Endothelial cell of umbilical vein (primary cell): ENCODE measurements at regions not wholly inside any gene's neighbourhood (a gene's known extent, or its start where the extent isn't known, plus 50 kb on each side); places are given as distances from the start of the nearest gene placed in this dataset.

Experiments used
- BruUV-seq: library from RNA; stranded (reverse); fragments of 400-500 nt; replicated peaks from 2 replicates; lab custom pipeline; 2021; lab: Mats Ljungman, UMichigan
- CTCF ChIA-PET: fragments of 300-600, 350-600 bp; sonication (Branson Sonifier 250); formaldehyde crosslinking; loops from one replicate; lab custom pipeline; 2021; ENCODE audit warnings: antibody characterized with exemption, inconsistent platforms; lab: Charles Lee
- POLR2A ChIA-PET: fragments of 300-600, 350-600 bp; sonication (Branson Sonifier 250); formaldehyde crosslinking; loops from one replicate; lab custom pipeline; 2021; ENCODE audit warnings: antibody characterized with exemption, inconsistent platforms; lab: Charles Lee
- DNase-seq: peaks from one replicate; pipeline ENCODE4 v3.0.0-alpha.2; 2011; ENCODE audit warnings: low read depth, low spot score
- FAIRE-seq: peaks from 2 replicates; lab custom pipeline; 2011; peaks lifted over from hg19 to GRCh38; lab: Jason Lieb, UNC
- H2AFZ ChIP-seq: 2 replicates; pipeline ENCODE4 v1.6.0; 2012; ENCODE audit warnings: low read depth, low read length, control low read depth, inconsistent platforms
- H3K27ac ChIP-seq: 2 replicates; pipeline ENCODE4 v1.5.1; 2011; ENCODE audit warnings: low read depth, mild to moderate bottlenecking, control low read depth, low read length, moderate library complexity; ENCODE audit not compliant: insufficient read depth
- H3K27me3 ChIP-seq, 2 experiments: 2 replicates each; pipeline versions ENCODE4 v1.6.0 to v1.6.1; 2011; ENCODE audit warnings: low read length in 2 of 2, mixed read lengths in 1 of 2; ENCODE audit not compliant: control insufficient read depth in 2 of 2, insufficient read depth in 2 of 2
- H3K36me3 ChIP-seq, 2 experiments: 2 replicates in 1 of 2; 3 replicates in 1 of 2; pipeline ENCODE4 v1.5.1; 2011; ENCODE audit warnings: low read length in 2 of 2, mild to moderate bottlenecking in 1 of 2, moderate library complexity in 1 of 2; ENCODE audit not compliant: control insufficient read depth in 2 of 2, insufficient read depth in 2 of 2; ENCODE audit errors: extremely low read depth in 1 of 2
- H3K4me1 ChIP-seq: 3 replicates; pipeline ENCODE4 v1.5.1; 2011; ENCODE audit warnings: mild to moderate bottlenecking, low read length; ENCODE audit not compliant: control insufficient read depth, insufficient read depth; ENCODE audit errors: extremely low read depth
- H3K4me2 ChIP-seq: 2 replicates; pipeline ENCODE4 v1.6.1; 2011; ENCODE audit warnings: low read length, control low read depth, mixed read lengths; ENCODE audit not compliant: insufficient read depth
- H3K4me3 ChIP-seq, 3 experiments: fragments of 200-600 bp in 1 of 3; sonication (generic), shearing (Covaris generic) in 1 of 3; replicated peaks in 1 of 3; 2 replicates each; pipeline ENCODE4 v1.5.1; 2011 to 2016; ENCODE audit warnings: control low read depth in 3 of 3, low read length in 3 of 3, mild to moderate bottlenecking in 2 of 3, inconsistent platforms in 1 of 3, low read depth in 1 of 3, moderate library complexity in 1 of 3; ENCODE audit not compliant: insufficient read depth in 1 of 3
- H3K79me2 ChIP-seq: 2 replicates; pipeline ENCODE4 v1.6.0; 2012; ENCODE audit warnings: low read length, inconsistent platforms; ENCODE audit not compliant: control insufficient read depth, insufficient read depth
- H3K9ac ChIP-seq: replicated peaks from 2 replicates; pipeline ENCODE3; 2011; ENCODE audit warnings: low read length, control low read depth; ENCODE audit not compliant: insufficient read depth; ENCODE audit errors: extremely low read depth
- H3K9me1 ChIP-seq: replicated peaks from 3 replicates; pipeline ENCODE4 v1.6.0; 2011; ENCODE audit warnings: mild to moderate bottlenecking, low read length; ENCODE audit not compliant: control insufficient read depth, insufficient read depth; ENCODE audit errors: extremely low read depth
- H3K9me3 ChIP-seq: replicated peaks from 2 replicates; pipeline ENCODE4 v1.5.1; 2012; ENCODE audit warnings: low read length, inconsistent platforms; ENCODE audit not compliant: control insufficient read depth, insufficient read depth
- H4K20me1 ChIP-seq: replicated peaks from 2 replicates; pipeline ENCODE3; 2011; ENCODE audit warnings: mild to moderate bottlenecking, low read length; ENCODE audit not compliant: control insufficient read depth, insufficient read depth; ENCODE audit errors: extremely low read depth
- FOS ChIP-seq: IDR thresholded peaks from 2 replicates; pipeline ENCODE4 v1.6.1; 2011; ENCODE audit warnings: mild to moderate bottlenecking, low read length, moderate library complexity, borderline replicate concordance; ENCODE audit not compliant: insufficient read depth
- JUN ChIP-seq: IDR thresholded peaks from 2 replicates; pipeline ENCODE4 v1.6.1; 2011; ENCODE audit warnings: borderline replicate concordance, low read depth; ENCODE audit not compliant: insufficient read length, insufficient read depth
- MYC ChIP-seq: IDR thresholded peaks from one replicate; pipeline ENCODE4 v1.6.1; 2011; ENCODE audit warnings: mild to moderate bottlenecking, low read depth, low read length
- POLR2A ChIP-seq: IDR thresholded peaks from 2 replicates; pipeline ENCODE4 v1.6.1; 2012; ENCODE audit warnings: low read depth, mild to moderate bottlenecking, control low read depth, low read length
- POLR2AphosphoS5 ChIP-seq: IDR thresholded peaks from 2 replicates; pipeline ENCODE4 v1.6.1; 2012; ENCODE audit warnings: low read depth, mild to moderate bottlenecking, control low read depth, low read length, moderate library complexity; ENCODE audit not compliant: insufficient read depth
- dilution Hi-C: fragments of 300-500 bp; cut with MboI; formaldehyde crosslinking; loops from one replicate; pipeline ENCODE4 v1.15.0; 2019; ENCODE audit warnings: low sequenced_read_pairs; ENCODE audit not compliant: extremely low pct_ligation_motif_present
- intact Hi-C: fragments of 100-400 bp; cut with micrococcal nuclease; formaldehyde crosslinking; loops from one replicate; pipeline ENCODE4 v1.10.0; 2022

GRCh38 chr1:47575855-47576757, 138.3 kb downstream of the FOXD2 start:
- DNase-seq, result no peak
- Histone ChIP-seq H3K4me2 (no peak overlapping the region), H3K27ac (no peak overlapping the region), H3K36me3 (no peaks in the 10 kb centered on the region), H3K4me1 (no peaks in the 10 kb centered on the region), H3K9ac (no peak overlapping the region), H3K9me3 (no peaks in the 10 kb centered on the region), H4K20me1 (no peaks in the 10 kb centered on the region), H3K9me1 (no peaks in the 10 kb centered on the region), H3K4me3 (no peak overlapping the region), H3K79me2 (no peaks in the 10 kb centered on the region), H3K27me3 (no peaks in the 10 kb centered on the region), H2AFZ (no peak overlapping the region)
- no TSS peak for BruUV-seq
- dilution Hi-C loops (no loop called here), intact Hi-C loops (no loop called here)
- FAIRE-seq, result no peak
- ChIA-PET CTCF (no interaction called here), POLR2A (no interaction called here)
- TF ChIP-seq POLR2AphosphoS5 (no peak), JUN (no peak)

- intact Hi-C loops (no loop called here), dilution Hi-C loops (no loop called here)
- Histone ChIP-seq H3K36me3 (no peaks in the 10 kb centered on the region), H3K9me1 (no peaks in the 10 kb centered on the region), H3K79me2 (no peaks in the 10 kb centered on the region), H4K20me1 (no peaks in the 10 kb centered on the region), H3K9me3 (no peaks in the 10 kb centered on the region), H3K27me3 (peaks cover 0 to under 1% of the 10 kb centered on the region in 2 experiments), H3K4me3 (no peak overlapping the region), H2AFZ (no peak overlapping the region), H3K4me2 (no peak overlapping the region), H3K27ac (no peak overlapping the region), H3K9ac (no peak overlapping the region), H3K4me1 (no peaks in the 10 kb centered on the region)
- TF ChIP-seq POLR2A (no peak), MYC (no peak), POLR2AphosphoS5 (no peak), FOS (no peak)
- FAIRE-seq (no peak), DNase-seq (no peak)
- no TSS peak for BruUV-seq
- ChIA-PET CTCF (interaction anchor here (1.5 kb wide), 1 partner anchor 149 kb away, joined by 3 read pairs; no protein-coding TSS in a partner anchor), POLR2A (no interaction called here)
Observed at GRCh38 chr1:47576758-47577115, 138.9 kb downstream of the FOXD2 start.
